ENCODE measurements at regions not wholly inside any gene's neighbourhood (a gene's known extent, or its start where the extent isn't known, plus 50 kb on each side); places are given as distances from the start of the nearest gene placed in this dataset.

DNA sequence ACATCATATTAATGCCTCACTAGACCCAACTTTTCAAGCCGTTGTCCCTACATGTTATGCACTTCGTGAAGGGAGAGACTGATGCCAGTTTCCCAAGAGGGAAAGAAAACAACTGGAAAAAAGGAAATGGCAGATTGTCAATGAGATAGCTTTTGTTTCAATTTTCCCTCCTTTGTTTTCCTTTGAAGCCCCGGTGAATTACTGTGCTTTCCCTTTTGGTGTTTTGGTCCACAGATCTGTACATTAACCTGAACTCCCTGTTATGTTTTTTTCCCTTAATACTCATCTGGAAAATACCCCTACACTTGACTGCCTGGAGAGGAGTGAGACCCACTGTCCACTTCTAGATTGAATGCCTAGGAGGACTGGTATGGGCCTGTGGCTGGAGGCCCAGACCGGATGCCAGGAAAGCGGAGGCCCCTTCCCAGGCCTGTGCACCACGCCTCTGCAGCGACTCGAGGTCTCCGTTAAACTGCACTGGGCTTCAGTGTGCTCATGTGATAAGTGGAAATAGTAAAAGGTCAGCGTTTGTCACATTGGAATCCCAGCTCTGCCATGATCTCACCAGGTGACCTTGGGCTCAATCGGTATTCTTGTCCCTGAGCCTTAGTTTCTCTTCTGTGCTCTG, 106.4 kb downstream of the GATA6 start:
- POLR2A ChIA-PET (ENCODE audit: unreplicated experiment) = no interaction called here
- Histone ChIP-seq H2BK120ac (ENCODE audit: low read depth, low read length) (no peak overlapping the region), H3K4me3 (ENCODE audit: insufficient read depth, low read depth, low read length) (no peak overlapping the region), H3K4ac (ENCODE audit: low read depth, low read length) (no peak overlapping the region), H4K91ac (ENCODE audit: insufficient read depth, low read depth, low read length) (no peak overlapping the region), H4K20me1 (ENCODE audit: insufficient read depth, low read length) (no peaks in the 10 kb centered on the region), H3K4me2 (ENCODE audit: low read depth, low read length) (no peak overlapping the region), H2BK5ac (ENCODE audit: low read depth, low read length, poor library complexity, severe bottlenecking) (no peak overlapping the region), H3K18ac (ENCODE audit: low read depth, low read length) (no peak overlapping the region), H3K56ac (ENCODE audit: extremely low read depth, insufficient read depth, low read length) (no peak overlapping the region), H3K9me1 (ENCODE audit: insufficient read depth, low read length) (peaks cover 3% of the 10 kb centered on the region; the same call in 1 of the 2 replicates), H4K5ac (ENCODE audit: low read depth, low read length) (no peak overlapping the region), H3K36me3 (ENCODE audit: control insufficient read depth, insufficient read depth, low read length) (no peaks in the 10 kb centered on the region), H3K4me1 (ENCODE audit: control insufficient read depth, insufficient read depth, low read length) (peaks cover 5% of the 10 kb centered on the region), H3K79me1 (ENCODE audit: low read depth in 1 of 2, low read length in 2 of 2) (no peaks in the 10 kb centered on the region), H3K27me3 (ENCODE audit: control insufficient read depth, insufficient read depth, low read length) (peaks cover 22% of the 10 kb centered on the region), H2BK15ac (ENCODE audit: low read depth, low read length) (no peak overlapping the region), H2AK5ac (ENCODE audit: low read depth, low read length) (no peak overlapping the region), H3K14ac (replicated peaks; ENCODE audit: low read depth, low read length) (no peak overlapping the region), H4K8ac (ENCODE audit: low read depth in 2 of 2, low read length in 2 of 2) (no peak overlapping the region), H3K27ac (ENCODE audit: insufficient read depth, low read length) (no peak overlapping the region), H3K23ac (ENCODE audit: low read depth, low read length) (no peak overlapping the region), H3K9ac (ENCODE audit: low read depth, low read length) (no peak overlapping the region), H2BK20ac (ENCODE audit: low read depth, low read length) (no peak overlapping the region), H2AFZ (replicated peaks; ENCODE audit: low read length, poor library complexity) (peak overlapping the region; percentile 6), H2AK9ac (replicated peaks; ENCODE audit: low read depth, low read length, poor library complexity) (no peak overlapping the region), H3K9me3 (ENCODE audit: control insufficient read depth, insufficient read depth, low read length) (peaks cover 7% of the 10 kb centered on the region)
- WGBS, 2 experiments (ENCODE audit: extremely low coverage in 2 of 2, insufficient read length in 1 of 2) = 100% methylated on average over 3 of the region's 11 CpGs; no CpG with 5 or more reads in 1 of the 2 experiments
- no peak for TF ChIP-seq USF2 (IDR thresholded peaks at IDR 0.05; ENCODE audit: low read depth, low read length)
- TF ChIP-seq, protein P1, sequence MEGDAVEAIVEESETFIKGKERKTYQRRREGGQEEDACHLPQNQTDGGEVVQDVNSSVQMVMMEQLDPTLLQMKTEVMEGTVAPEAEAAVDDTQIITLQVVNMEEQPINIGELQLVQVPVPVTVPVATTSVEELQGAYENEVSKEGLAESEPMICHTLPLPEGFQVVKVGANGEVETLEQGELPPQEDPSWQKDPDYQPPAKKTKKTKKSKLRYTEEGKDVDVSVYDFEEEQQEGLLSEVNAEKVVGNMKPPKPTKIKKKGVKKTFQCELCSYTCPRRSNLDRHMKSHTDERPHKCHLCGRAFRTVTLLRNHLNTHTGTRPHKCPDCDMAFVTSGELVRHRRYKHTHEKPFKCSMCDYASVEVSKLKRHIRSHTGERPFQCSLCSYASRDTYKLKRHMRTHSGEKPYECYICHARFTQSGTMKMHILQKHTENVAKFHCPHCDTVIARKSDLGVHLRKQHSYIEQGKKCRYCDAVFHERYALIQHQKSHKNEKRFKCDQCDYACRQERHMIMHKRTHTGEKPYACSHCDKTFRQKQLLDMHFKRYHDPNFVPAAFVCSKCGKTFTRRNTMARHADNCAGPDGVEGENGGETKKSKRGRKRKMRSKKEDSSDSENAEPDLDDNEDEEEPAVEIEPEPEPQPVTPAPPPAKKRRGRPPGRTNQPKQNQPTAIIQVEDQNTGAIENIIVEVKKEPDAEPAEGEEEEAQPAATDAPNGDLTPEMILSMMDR (conservative IDR thresholded peaks at IDR 0.05; ENCODE audit: low read depth, low read length) = no peak
- TF ChIP-seq RAD21 (IDR thresholded peaks at IDR 0.05; ENCODE audit: low read length) = no peak
- no peak for TF ChIP-seq RFX5 (IDR thresholded peaks at IDR 0.05; ENCODE audit: low read depth, low read length)
- no peak for TF ChIP-seq NFE2L2 (IDR thresholded peaks at IDR 0.05; ENCODE audit: low read depth, low read length)
- TF ChIP-seq MAZ (IDR thresholded peaks at IDR 0.05; ENCODE audit: borderline replicate concordance, low read depth, low read length) = no peak
- TF ChIP-seq CHD1 (IDR thresholded peaks at IDR 0.05; ENCODE audit: low read depth, low read length) = no peak
- TF ChIP-seq MXI1 (IDR thresholded peaks at IDR 0.05; ENCODE audit: borderline replicate concordance, low read depth, low read length) = no peak
- TF ChIP-seq CEBPB (IDR thresholded peaks at IDR 0.05; ENCODE audit: low read depth, low read length) = no peak
- no peak for TF ChIP-seq MAFK (IDR thresholded peaks at IDR 0.05; ENCODE audit: low read depth, low read length)
- TF ChIP-seq BHLHE40 (IDR thresholded peaks at IDR 0.05; ENCODE audit: low read depth, low read length) = no peak
- TF ChIP-seq FOS (IDR thresholded peaks at IDR 0.05; ENCODE audit: low read depth, low read length) = no peak
- TF ChIP-seq SMC3 (IDR thresholded peaks at IDR 0.05; ENCODE audit: low read depth, low read length) = no peak
- no peak for TF ChIP-seq ELK1 (IDR thresholded peaks at IDR 0.05; ENCODE audit: borderline replicate concordance, low read depth, low read length)
- no peak for TF ChIP-seq POLR2A (IDR thresholded peaks at IDR 0.05; ENCODE audit: low read depth, low read length)
- no peak for TF ChIP-seq RCOR1 (IDR thresholded peaks at IDR 0.05; ENCODE audit: insufficient replicate concordance, low read length)
- intact Hi-C loops (cut with micrococcal nuclease) (no loop called here), in situ Hi-C loops (cut with MboI; ENCODE audit: low sequenced_read_pairs) (no loop called here), dilution Hi-C loops (cut with HindIII; ENCODE audit: low sequenced_read_pairs, unreplicated experiment) (no loop called here)
- ATAC-seq (ENCODE audit: low read depth) (no peak), DNase-seq (no peak)
- CTCF ChIA-PET = no interaction called here
- BruUV-seq (replicated peaks) = no TSS peak

All from IMR-90 (cell line).